ENCODE measurements at regions not wholly inside any gene's neighbourhood (a gene's known extent, or its start where the extent isn't known, plus 50 kb on each side); places are given as distances from the start of the nearest gene placed in this dataset.
A peak's percentile ranks its signal among the peaks of the same experiment; 100 is the strongest.
"Not testable (repeated sequence)": the region's sequence is repeated elsewhere in the genome, so short reads cannot be mapped to it uniquely, and the experiment has no call there.

GRCh38 chr3:152693521-152694250 is 141.2 kb upstream of the P2RY1 start:
- H3K27me3 ChIP-seq (ENCODE audit: insufficient read depth, low read length, poor library complexity); H2BK5ac ChIP-seq (ENCODE audit: low read length); H3K4ac ChIP-seq (ENCODE audit: low read depth, low read length); H3K23ac ChIP-seq (ENCODE audit: low read length); H3K18ac ChIP-seq (ENCODE audit: low read length); H2AK5ac ChIP-seq (ENCODE audit: low read length); H2BK120ac ChIP-seq (ENCODE audit: low read depth, low read length); DNase-seq; H3K36me3 ChIP-seq (ENCODE audit: control insufficient read depth, insufficient read depth, low read length); H3K79me2 ChIP-seq (ENCODE audit: control insufficient read depth, insufficient read depth, low read length); H3K79me1 ChIP-seq (ENCODE audit: low read length); H3K9ac ChIP-seq (ENCODE audit: low read length); H4K8ac ChIP-seq (ENCODE audit: low read depth, low read length); H3K4me2 ChIP-seq (ENCODE audit: low read length); H3K4me3 ChIP-seq (ENCODE audit: low read length); H4K5ac ChIP-seq (ENCODE audit: low read length); H3K56ac ChIP-seq (ENCODE audit: low read length); H3K4me1 ChIP-seq (ENCODE audit: control insufficient read depth, low read depth, low read length); H3K27ac ChIP-seq (ENCODE audit: low read depth, low read length); H2BK15ac ChIP-seq (replicated peaks; ENCODE audit: low read depth): not testable (repeated sequence)
- WGBS (ENCODE audit: extremely low coverage, insufficient coverage, low lambda C conversion rate): no CpG with 5 or more reads among the region's 1 CpG

- Histone ChIP-seq H3K4me2 (ENCODE audit: low read length) (no peak overlapping the region), H3K79me2 (ENCODE audit: control insufficient read depth, insufficient read depth, low read length) (no peaks in the 10 kb centered on the region), H3K23ac (ENCODE audit: low read length) (no peak overlapping the region), H2BK120ac (ENCODE audit: low read depth, low read length) (no peak overlapping the region), H2BK5ac (ENCODE audit: low read length) (no peak overlapping the region), H4K8ac (ENCODE audit: low read depth, low read length) (no peak overlapping the region), H4K5ac (ENCODE audit: low read length) (no peak overlapping the region), H3K56ac (ENCODE audit: low read length) (no peak overlapping the region), H3K4ac (ENCODE audit: low read depth, low read length) (no peak overlapping the region), H3K27ac (ENCODE audit: low read depth, low read length) (no peak overlapping the region), H3K18ac (ENCODE audit: low read length) (no peak overlapping the region), H3K36me3 (ENCODE audit: control insufficient read depth, insufficient read depth, low read length) (no peaks in the 10 kb centered on the region), H3K27me3 (ENCODE audit: insufficient read depth, low read length, poor library complexity) (no peaks in the 10 kb centered on the region), H3K4me1 (ENCODE audit: control insufficient read depth, low read depth, low read length) (no peaks in the 10 kb centered on the region), H3K9ac (ENCODE audit: low read length) (no peak overlapping the region), H3K4me3 (ENCODE audit: low read length) (no peak overlapping the region), H2BK15ac (replicated peaks; ENCODE audit: low read depth) (no peak overlapping the region), H2AK5ac (ENCODE audit: low read length) (no peak overlapping the region), H3K79me1 (ENCODE audit: low read length) (no peaks in the 10 kb centered on the region)
- DNase-seq: no peak
- no CpG with 5 or more reads among the region's 1 CpG for WGBS (ENCODE audit: extremely low coverage, insufficient coverage, low lambda C conversion rate)
These were observed 139.1 kb upstream of the P2RY1 start for GRCh38 chr3:152695840-152696239.

- Histone ChIP-seq H2BK120ac (ENCODE audit: low read depth, low read length) (no peak overlapping the region), H3K23ac (ENCODE audit: low read length) (no peak overlapping the region), H3K4me2 (ENCODE audit: low read length) (no peak overlapping the region), H3K4me1 (ENCODE audit: control insufficient read depth, low read depth, low read length) (no peaks in the 10 kb centered on the region), H3K36me3 (ENCODE audit: control insufficient read depth, insufficient read depth, low read length) (no peaks in the 10 kb centered on the region), H3K4me3 (ENCODE audit: low read length) (no peak overlapping the region), H2BK5ac (ENCODE audit: low read length) (no peak overlapping the region), H3K4ac (ENCODE audit: low read depth, low read length) (no peak overlapping the region), H2BK15ac (replicated peaks; ENCODE audit: low read depth) (no peak overlapping the region), H3K79me1 (ENCODE audit: low read length) (no peaks in the 10 kb centered on the region), H4K8ac (ENCODE audit: low read depth, low read length) (no peak overlapping the region), H3K18ac (ENCODE audit: low read length) (no peak overlapping the region), H2AK5ac (ENCODE audit: low read length) (no peak overlapping the region), H3K9ac (ENCODE audit: low read length) (no peak overlapping the region), H3K56ac (ENCODE audit: low read length) (no peak overlapping the region), H3K27ac (ENCODE audit: low read depth, low read length) (no peak overlapping the region), H4K5ac (ENCODE audit: low read length) (no peak overlapping the region), H3K79me2 (ENCODE audit: control insufficient read depth, insufficient read depth, low read length) (no peaks in the 10 kb centered on the region), H3K27me3 (ENCODE audit: insufficient read depth, low read length, poor library complexity) (no peaks in the 10 kb centered on the region)
- no peak for DNase-seq
These were observed 138.0 kb upstream of the P2RY1 start for GRCh38 chr3:152696962-152697361.

- H4K8ac ChIP-seq (ENCODE audit: low read depth, low read length): no peak overlapping the region
- no peak overlapping the region for H2BK15ac ChIP-seq (replicated peaks; ENCODE audit: low read depth)
- no peak overlapping the region for H3K4me2 ChIP-seq (ENCODE audit: low read length)
- no peak for DNase-seq
- no peak overlapping the region for H3K23ac ChIP-seq (ENCODE audit: low read length)
- H3K36me3 ChIP-seq (ENCODE audit: control insufficient read depth, insufficient read depth, low read length): no peaks in the 10 kb centered on the region
- no peaks in the 10 kb centered on the region for H3K79me2 ChIP-seq (ENCODE audit: control insufficient read depth, insufficient read depth, low read length)
- no peak overlapping the region for H2BK5ac ChIP-seq (ENCODE audit: low read length)
- no peaks in the 10 kb centered on the region for H3K79me1 ChIP-seq (ENCODE audit: low read length)
- no peak overlapping the region for H3K4me3 ChIP-seq (ENCODE audit: low read length)
- no peak overlapping the region for H2AK5ac ChIP-seq (ENCODE audit: low read length)
- no peak overlapping the region for H3K18ac ChIP-seq (ENCODE audit: low read length)
- no peak overlapping the region for H3K27ac ChIP-seq (ENCODE audit: low read depth, low read length)
- H3K56ac ChIP-seq (ENCODE audit: low read length): no peak overlapping the region
- H3K4ac ChIP-seq (ENCODE audit: low read depth, low read length): no peak overlapping the region
- H4K5ac ChIP-seq (ENCODE audit: low read length): no peak overlapping the region
- no CpG with 5 or more reads among the region's 3 CpGs for WGBS (ENCODE audit: extremely low coverage, insufficient coverage, low lambda C conversion rate)
- no peaks in the 10 kb centered on the region for H3K4me1 ChIP-seq (ENCODE audit: control insufficient read depth, low read depth, low read length)
- no peaks in the 10 kb centered on the region for H3K27me3 ChIP-seq (ENCODE audit: insufficient read depth, low read length, poor library complexity)
- H2BK120ac ChIP-seq (ENCODE audit: low read depth, low read length): no peak overlapping the region
- H3K9ac ChIP-seq (ENCODE audit: low read length): no peak overlapping the region
These were observed 131.6 kb upstream of the P2RY1 start for GRCh38 chr3:152703245-152703890.

GRCh38 chr3:152706991-152707713 is 127.8 kb upstream of the P2RY1 start:
- Histone ChIP-seq H3K79me1 (ENCODE audit: low read length) (no peaks in the 10 kb centered on the region), H2BK120ac (ENCODE audit: low read depth, low read length) (no peak overlapping the region), H3K27me3 (ENCODE audit: insufficient read depth, low read length, poor library complexity) (no peaks in the 10 kb centered on the region), H3K23ac (ENCODE audit: low read length) (no peak overlapping the region), H3K56ac (ENCODE audit: low read length) (no peak overlapping the region), H2AK5ac (ENCODE audit: low read length) (no peak overlapping the region), H4K8ac (ENCODE audit: low read depth, low read length) (no peak overlapping the region), H2BK15ac (replicated peaks; ENCODE audit: low read depth) (no peak overlapping the region), H3K79me2 (ENCODE audit: control insufficient read depth, insufficient read depth, low read length) (no peaks in the 10 kb centered on the region), H3K9ac (ENCODE audit: low read length) (no peak overlapping the region), H3K18ac (ENCODE audit: low read length) (no peak overlapping the region), H3K27ac (ENCODE audit: low read depth, low read length) (no peak overlapping the region), H4K5ac (ENCODE audit: low read length) (no peak overlapping the region), H3K4me3 (ENCODE audit: low read length) (no peak overlapping the region), H3K4ac (ENCODE audit: low read depth, low read length) (no peak overlapping the region), H2BK5ac (ENCODE audit: low read length) (no peak overlapping the region), H3K4me1 (ENCODE audit: control insufficient read depth, low read depth, low read length) (no peaks in the 10 kb centered on the region), H3K4me2 (ENCODE audit: low read length) (no peak overlapping the region), H3K36me3 (ENCODE audit: control insufficient read depth, insufficient read depth, low read length) (no peaks in the 10 kb centered on the region)
- DNase-seq: peak; percentile 42
- no CpG with 5 or more reads among the region's 4 CpGs for WGBS (ENCODE audit: extremely low coverage, insufficient coverage, low lambda C conversion rate)

All from mesendoderm (in vitro differentiated cells).